Hippocampal formation (tissue), 2 donors: ENCODE measurements at regions not wholly inside any gene's neighbourhood (a gene's known extent, or its start where the extent isn't known, plus 50 kb on each side); places are given as distances from the start of the nearest gene placed in this dataset.
"Not testable (repeated sequence)": the region's sequence is repeated elsewhere in the genome, so short reads cannot be mapped to it uniquely, and the experiment has no call there.

Source experiments
- DNase-seq, 2 donors: peaks; one replicate each; lab custom pipeline; 2025; lab: John Stamatoyannopoulos, UW

GRCh38 chr6:1003394-1004160, 308.3 kb upstream of the FOXQ1 start:
- no peak for DNase-seq

- no peak for DNase-seq
These were observed 308.9 kb upstream of the FOXQ1 start for GRCh38 chr6:1002989-1003388.

GRCh38 chr6:1001655-1002349, 308.9 kb upstream of the EXOC2 start:
- DNase-seq = no peak

GRCh38 chr6:999552-999951, 306.6 kb upstream of the EXOC2 start:
- DNase-seq = no peak

- DNase-seq = no peak
These were observed 305.6 kb upstream of the EXOC2 start for GRCh38 chr6:998551-998950.

GRCh38 chr6:996271-996852, 303.4 kb upstream of the EXOC2 start:
- DNase-seq = no peak

- DNase-seq = no peak
These were observed 298.3 kb upstream of the EXOC2 start for GRCh38 chr6:991192-991591.

GRCh38 chr6:984031-984430, 291.1 kb upstream of the EXOC2 start:
- no peak for DNase-seq

- DNase-seq = no peak
These were observed 286.2 kb upstream of the EXOC2 start for GRCh38 chr6:978937-979685.

- DNase-seq = not testable (repeated sequence)
These were observed 284.3 kb upstream of the EXOC2 start for GRCh38 chr6:977226-977625.

GRCh38 chr6:971981-972640, 279.2 kb upstream of the EXOC2 start:
- no peak for DNase-seq

- DNase-seq = no peak
These were observed 275.9 kb upstream of the EXOC2 start for GRCh38 chr6:968791-969190.

- no peak for DNase-seq
These were observed 274.8 kb upstream of the EXOC2 start for GRCh38 chr6:967701-968100.

GRCh38 chr6:965343-965742, 272.4 kb upstream of the EXOC2 start:
- DNase-seq = no peak

- DNase-seq = no peak
These were observed 270.5 kb upstream of the EXOC2 start for GRCh38 chr6:963456-963855.

GRCh38 chr6:961407-961960, 268.5 kb upstream of the EXOC2 start:
- DNase-seq = no peak

- DNase-seq = no peak
These were observed 267.4 kb upstream of the EXOC2 start for GRCh38 chr6:960356-960755.

GRCh38 chr6:958488-958887, 265.5 kb upstream of the EXOC2 start:
- no peak for DNase-seq

GRCh38 chr6:951399-952181, 258.7 kb upstream of the EXOC2 start:
- no peak for DNase-seq

- no peak for DNase-seq
These were observed 254.4 kb upstream of the EXOC2 start for GRCh38 chr6:947235-947934.
